ENCODE measurements at regions not wholly inside any gene's neighbourhood (a gene's known extent, or its start where the extent isn't known, plus 50 kb on each side); places are given as distances from the start of the nearest gene placed in this dataset.

GRCh38 chr20:6525447-6526303 lies 241.8 kb upstream of the BMP2 start:
- intact Hi-C loops (cut with DNase I): no loop called here
- no peak for TF ChIP-seq POLR2AphosphoS5 (IDR thresholded peaks at IDR 0.05; ENCODE audit: insufficient read depth in 1 of 2, low read depth in 1 of 2)
- TF ChIP-seq POLR2A (IDR thresholded peaks at IDR 0.05): no peak
- TF ChIP-seq, protein P1, sequence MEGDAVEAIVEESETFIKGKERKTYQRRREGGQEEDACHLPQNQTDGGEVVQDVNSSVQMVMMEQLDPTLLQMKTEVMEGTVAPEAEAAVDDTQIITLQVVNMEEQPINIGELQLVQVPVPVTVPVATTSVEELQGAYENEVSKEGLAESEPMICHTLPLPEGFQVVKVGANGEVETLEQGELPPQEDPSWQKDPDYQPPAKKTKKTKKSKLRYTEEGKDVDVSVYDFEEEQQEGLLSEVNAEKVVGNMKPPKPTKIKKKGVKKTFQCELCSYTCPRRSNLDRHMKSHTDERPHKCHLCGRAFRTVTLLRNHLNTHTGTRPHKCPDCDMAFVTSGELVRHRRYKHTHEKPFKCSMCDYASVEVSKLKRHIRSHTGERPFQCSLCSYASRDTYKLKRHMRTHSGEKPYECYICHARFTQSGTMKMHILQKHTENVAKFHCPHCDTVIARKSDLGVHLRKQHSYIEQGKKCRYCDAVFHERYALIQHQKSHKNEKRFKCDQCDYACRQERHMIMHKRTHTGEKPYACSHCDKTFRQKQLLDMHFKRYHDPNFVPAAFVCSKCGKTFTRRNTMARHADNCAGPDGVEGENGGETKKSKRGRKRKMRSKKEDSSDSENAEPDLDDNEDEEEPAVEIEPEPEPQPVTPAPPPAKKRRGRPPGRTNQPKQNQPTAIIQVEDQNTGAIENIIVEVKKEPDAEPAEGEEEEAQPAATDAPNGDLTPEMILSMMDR (IDR thresholded peaks at IDR 0.05): no peak
- Histone ChIP-seq H3K27me3 (no peaks in the 10 kb centered on the region), H3K27ac (no peak overlapping the region), H3K4me3 (no peak overlapping the region), H3K9me3 (no peaks in the 10 kb centered on the region), H3K4me1 (no peaks in the 10 kb centered on the region), H3K36me3 (no peaks in the 10 kb centered on the region)
- DNase-seq (ENCODE audit: extremely low spot score in 2 of 2): no peak

GRCh38 chr20:6524305-6524704 lies 243.2 kb upstream of the BMP2 start:
- H3K4me3 ChIP-seq: no peak overlapping the region
- H3K4me1 ChIP-seq: no peaks in the 10 kb centered on the region
- H3K27ac ChIP-seq: no peak overlapping the region
- intact Hi-C loops (cut with DNase I): no loop called here
- DNase-seq (ENCODE audit: extremely low spot score in 2 of 2): no peak
- no peaks in the 10 kb centered on the region for H3K27me3 ChIP-seq
- no peaks in the 10 kb centered on the region for H3K9me3 ChIP-seq
- no peaks in the 10 kb centered on the region for H3K36me3 ChIP-seq
- TF ChIP-seq, protein P1 (IDR thresholded peaks at IDR 0.05): no peak
- no peak for TF ChIP-seq POLR2A (IDR thresholded peaks at IDR 0.05)
- no peak for TF ChIP-seq POLR2AphosphoS5 (IDR thresholded peaks at IDR 0.05; ENCODE audit: insufficient read depth in 1 of 2, low read depth in 1 of 2)

DNA sequence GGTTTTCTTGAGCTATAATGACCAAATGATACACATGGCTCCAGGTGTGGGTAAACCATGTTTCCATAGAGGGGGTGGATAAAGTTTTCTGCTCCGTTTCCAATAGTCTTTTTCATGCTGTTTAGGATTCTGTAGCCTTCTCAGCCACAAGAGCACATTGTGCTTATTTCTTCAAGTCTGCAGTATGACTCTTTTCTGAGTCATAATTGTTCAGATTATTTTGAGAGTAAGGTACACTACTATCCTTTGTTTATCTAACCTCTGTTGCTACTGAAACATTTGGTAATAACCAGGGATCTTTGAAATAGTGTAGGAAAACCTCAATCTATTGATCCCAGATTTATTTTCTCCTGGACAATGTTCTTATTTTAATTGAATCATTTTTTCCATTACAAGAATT lies 247.9 kb upstream of the BMP2 start:
- DNase-seq (ENCODE audit: extremely low spot score in 2 of 2): no peak
- Histone ChIP-seq H3K4me3 (no peak overlapping the region), H3K4me1 (no peaks in the 10 kb centered on the region), H3K27ac (no peak overlapping the region), H3K27me3 (no peaks in the 10 kb centered on the region), H3K9me3 (no peaks in the 10 kb centered on the region), H3K36me3 (no peaks in the 10 kb centered on the region)
- TF ChIP-seq POLR2A (IDR thresholded peaks at IDR 0.05) (no peak), POLR2AphosphoS5 (IDR thresholded peaks at IDR 0.05; ENCODE audit: insufficient read depth in 1 of 2, low read depth in 1 of 2) (no peak)
- TF ChIP-seq, protein P1 (IDR thresholded peaks at IDR 0.05): no peak
- intact Hi-C loops (cut with DNase I): no loop called here

DNA sequence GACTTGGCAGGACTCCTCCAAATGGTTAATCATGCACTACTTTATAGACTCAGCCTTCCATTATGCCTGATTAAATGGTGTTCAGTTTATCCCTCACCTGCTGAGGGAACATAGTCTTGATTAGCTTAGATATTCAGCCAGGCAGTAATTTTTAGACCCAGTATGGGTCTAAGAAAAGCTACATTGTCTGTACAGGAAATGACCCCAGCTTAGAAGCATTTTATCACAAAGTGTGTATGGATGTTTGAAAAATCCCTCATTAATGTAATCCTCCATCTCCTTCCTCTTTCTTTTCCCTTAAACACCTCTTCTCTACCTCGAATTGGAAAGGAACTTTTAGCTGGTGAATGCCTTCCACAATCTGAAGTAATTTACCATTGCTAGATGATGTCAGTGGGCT lies 252.2 kb upstream of the BMP2 start:
- no peak overlapping the region for H3K4me3 ChIP-seq
- TF ChIP-seq POLR2A (IDR thresholded peaks at IDR 0.05) (no peak), POLR2AphosphoS5 (IDR thresholded peaks at IDR 0.05; ENCODE audit: insufficient read depth in 1 of 2, low read depth in 1 of 2) (no peak)
- TF ChIP-seq, protein P1 (IDR thresholded peaks at IDR 0.05): no peak
- H3K9me3 ChIP-seq: no peaks in the 10 kb centered on the region
- no peak overlapping the region for H3K27ac ChIP-seq
- no peaks in the 10 kb centered on the region for H3K36me3 ChIP-seq
- H3K4me1 ChIP-seq: no peaks in the 10 kb centered on the region
- no peaks in the 10 kb centered on the region for H3K27me3 ChIP-seq
- no peak for DNase-seq (ENCODE audit: extremely low spot score in 2 of 2)
- intact Hi-C loops (cut with DNase I): no loop called here

DNA sequence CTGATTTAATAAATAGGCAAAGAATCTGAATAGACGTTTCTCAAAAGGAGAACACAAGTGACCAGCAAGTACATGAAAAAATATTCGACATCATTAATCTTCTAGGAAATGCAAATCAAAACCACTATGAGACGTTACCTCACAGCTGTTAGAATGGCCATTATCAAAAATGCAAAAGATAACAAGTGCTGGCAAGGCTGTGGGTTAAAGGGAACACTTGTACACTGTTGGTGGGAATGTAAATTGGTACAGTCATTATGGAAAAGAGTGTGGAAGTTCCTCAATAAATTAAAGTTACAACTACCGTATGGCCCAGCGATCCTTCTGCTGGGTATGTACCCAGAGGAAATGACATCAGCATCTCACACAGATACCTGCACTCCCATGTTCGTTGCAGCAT lies 253.9 kb upstream of the BMP2 start:
- intact Hi-C loops (cut with DNase I): no loop called here

More for the DNA sequence above, 253.9 kb upstream of the BMP2 start:
- Histone ChIP-seq H3K9me3 (no peaks in the 10 kb centered on the region), H3K4me1 (no peaks in the 10 kb centered on the region), H3K27ac (no peak overlapping the region), H3K36me3 (no peaks in the 10 kb centered on the region), H3K4me3 (no peak overlapping the region), H3K27me3 (no peaks in the 10 kb centered on the region)
- no peak for DNase-seq (ENCODE audit: extremely low spot score in 2 of 2)
- TF ChIP-seq POLR2A (IDR thresholded peaks at IDR 0.05) (no peak), POLR2AphosphoS5 (IDR thresholded peaks at IDR 0.05; ENCODE audit: insufficient read depth in 1 of 2, low read depth in 1 of 2) (no peak)
- TF ChIP-seq, protein P1 (IDR thresholded peaks at IDR 0.05): no peak

Data from vagina (tissue), 2 donors.